UCSD-AML1 (cell line): ENCODE measurements at regions not wholly inside any gene's neighbourhood (a gene's known extent, or its start where the extent isn't known, plus 50 kb on each side); places are given as distances from the start of the nearest gene placed in this dataset.

Experiments
- DNase-seq: peaks from one replicate; lab custom pipeline; 2025; ENCODE audit not compliant: unreplicated experiment; lab: John Stamatoyannopoulos, UW

GRCh38 chr7:32428546-32428945 is 61.6 kb downstream of the LSM5 start:
- no peak for DNase-seq

GRCh38 chr7:32427769-32428291 is 62.4 kb downstream of the LSM5 start:
- DNase-seq, result peak; percentile 16

DNA sequence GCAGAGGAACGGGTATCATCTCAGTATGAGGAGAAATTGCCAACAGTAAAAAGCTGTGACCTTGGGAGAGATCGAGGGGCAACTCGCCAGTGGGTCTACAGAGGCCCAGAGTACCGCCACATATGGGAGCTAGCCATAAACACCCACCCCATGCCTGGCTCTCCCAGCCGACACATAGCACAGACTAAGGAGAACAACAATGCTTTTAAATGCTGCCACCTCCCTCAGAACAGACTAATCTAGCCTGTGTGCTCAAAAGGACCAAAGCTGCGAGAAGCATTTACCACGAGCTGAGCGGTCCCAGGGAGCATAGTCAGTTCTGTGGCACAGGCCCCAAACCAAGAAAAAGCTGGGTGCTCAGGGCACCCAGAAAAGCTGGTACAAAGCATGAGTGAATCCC is 73.3 kb downstream of the LSM5 start:
- no peak for DNase-seq

- DNase-seq, result no peak
Measured at GRCh38 chr7:32415936-32416335, 74.2 kb downstream of the LSM5 start.

- DNase-seq, result no peak
Measured at GRCh38 chr7:32415519-32415918, 74.7 kb downstream of the LSM5 start.

- no peak for DNase-seq
Measured at GRCh38 chr7:32412471-32412870, 77.7 kb downstream of the LSM5 start.

DNA sequence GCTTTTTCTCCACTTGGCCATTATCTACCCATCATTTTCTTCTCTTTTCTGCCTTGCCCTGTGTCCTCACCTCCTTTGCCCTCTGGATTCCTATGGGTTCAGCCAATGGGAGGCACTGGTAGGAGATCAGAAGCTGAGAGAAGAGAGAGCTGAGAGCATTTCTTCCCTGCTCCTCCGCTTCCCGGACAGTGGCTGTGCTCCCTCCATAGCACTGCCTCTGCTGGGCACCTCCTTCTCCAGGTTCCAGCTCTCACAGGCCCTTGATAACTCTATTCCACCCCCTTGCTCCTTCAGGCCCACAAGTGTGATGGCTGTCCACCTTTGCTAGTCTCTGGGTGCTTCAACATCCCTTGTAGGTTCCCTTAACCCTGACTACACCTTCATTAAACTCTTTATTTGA is 79.6 kb downstream of the LSM5 start:
- no peak for DNase-seq

GRCh38 chr7:32406386-32406785 is 83.8 kb downstream of the LSM5 start:
- no peak for DNase-seq

GRCh38 chr7:32403463-32404229 is 86.5 kb downstream of the LSM5 start:
- DNase-seq, result no peak

- DNase-seq, result no peak
Measured at GRCh38 chr7:32400676-32401075, 89.5 kb downstream of the LSM5 start.

DNA sequence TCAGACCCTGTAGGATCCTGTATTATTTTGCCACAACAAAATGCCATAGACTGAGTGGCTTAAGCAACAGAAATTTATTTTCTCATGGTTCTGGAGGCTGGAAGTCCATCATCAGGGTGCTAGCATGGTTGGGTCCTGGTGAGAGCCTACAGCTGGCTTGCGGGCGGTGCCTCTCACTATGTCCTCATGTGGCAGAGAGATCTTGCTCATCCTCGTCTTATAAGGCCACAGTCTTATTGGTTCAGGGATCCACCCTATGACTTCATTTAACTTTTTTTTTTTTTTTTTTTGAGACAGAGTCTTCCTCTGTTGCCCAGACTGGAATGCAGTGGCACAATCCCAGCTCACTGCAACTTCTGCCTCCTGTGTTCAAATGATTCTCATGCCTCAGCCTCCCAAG is 90.9 kb downstream of the LSM5 start:
- DNase-seq, result no peak

- DNase-seq, result no peak
Measured at GRCh38 chr7:32395168-32395567, 95.0 kb downstream of the LSM5 start.

DNA sequence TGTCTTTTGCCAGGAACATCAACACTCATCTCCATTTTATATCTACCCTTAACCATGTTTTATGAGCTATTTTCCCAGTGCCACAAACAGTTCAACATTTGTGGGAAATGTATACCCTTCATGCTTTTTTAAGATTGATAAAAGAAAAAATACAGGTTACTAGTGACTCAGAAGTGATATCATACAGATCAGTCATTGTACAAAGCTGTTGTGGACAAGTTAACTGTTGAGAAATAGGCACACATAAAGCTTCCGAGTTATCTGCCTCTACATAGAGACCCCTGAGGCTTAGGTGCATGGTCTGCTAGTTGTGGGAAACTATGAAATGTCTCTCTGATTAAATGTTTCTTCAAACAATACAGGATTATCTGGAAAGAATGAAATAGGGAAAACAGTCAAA is 96.3 kb downstream of the LSM5 start:
- DNase-seq, result no peak

DNA sequence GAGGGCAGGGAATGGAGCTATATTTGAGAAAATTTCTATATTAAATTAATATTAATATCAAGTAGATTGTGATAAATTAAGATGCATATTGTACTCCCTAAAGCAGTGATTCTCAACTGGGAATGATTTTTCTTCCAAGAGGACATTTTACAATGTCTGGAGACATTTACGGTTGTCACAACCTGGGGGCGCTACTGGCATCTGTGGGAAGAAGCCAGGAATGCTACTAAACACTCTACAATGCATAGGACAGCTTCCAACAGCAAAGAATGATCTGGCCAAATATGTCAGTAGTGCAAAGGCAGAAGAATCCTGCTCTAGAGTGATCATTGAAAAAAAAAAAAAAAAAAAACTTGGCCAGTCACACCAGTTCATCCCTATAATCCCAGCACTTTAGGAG is 100.0 kb downstream of the LSM5 start:
- no peak for DNase-seq

- no peak for DNase-seq
Measured at GRCh38 chr7:32385316-32385956, 104.7 kb downstream of the LSM5 start.

DNA sequence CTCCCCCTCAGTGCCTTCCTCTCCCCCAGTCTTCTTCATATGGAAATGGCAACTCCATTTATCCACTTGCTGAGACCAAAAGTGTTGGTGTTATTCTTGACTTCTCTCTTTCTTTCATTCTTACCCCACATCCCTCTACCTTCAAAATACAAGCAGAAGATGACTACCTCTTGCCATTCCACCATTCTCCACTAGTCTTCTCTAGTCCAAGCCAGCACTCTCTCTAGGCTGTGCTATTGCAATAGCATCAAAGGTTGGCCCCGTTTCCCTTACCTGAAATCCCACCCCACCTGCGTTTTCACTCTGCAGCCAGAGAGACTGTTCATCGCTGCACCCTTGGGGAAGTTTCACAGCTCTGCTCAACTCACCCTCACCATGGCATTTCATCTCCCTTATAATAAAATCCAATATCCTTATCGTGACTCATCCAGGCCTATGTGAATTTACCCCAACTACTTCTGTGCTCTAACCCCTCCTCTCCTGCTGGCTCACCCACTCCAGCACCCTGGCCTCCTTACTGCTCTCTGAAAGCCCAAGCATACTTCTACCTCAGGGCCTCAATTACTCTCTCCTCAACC is 109.1 kb downstream of the LSM5 start:
- no peak for DNase-seq

DNA sequence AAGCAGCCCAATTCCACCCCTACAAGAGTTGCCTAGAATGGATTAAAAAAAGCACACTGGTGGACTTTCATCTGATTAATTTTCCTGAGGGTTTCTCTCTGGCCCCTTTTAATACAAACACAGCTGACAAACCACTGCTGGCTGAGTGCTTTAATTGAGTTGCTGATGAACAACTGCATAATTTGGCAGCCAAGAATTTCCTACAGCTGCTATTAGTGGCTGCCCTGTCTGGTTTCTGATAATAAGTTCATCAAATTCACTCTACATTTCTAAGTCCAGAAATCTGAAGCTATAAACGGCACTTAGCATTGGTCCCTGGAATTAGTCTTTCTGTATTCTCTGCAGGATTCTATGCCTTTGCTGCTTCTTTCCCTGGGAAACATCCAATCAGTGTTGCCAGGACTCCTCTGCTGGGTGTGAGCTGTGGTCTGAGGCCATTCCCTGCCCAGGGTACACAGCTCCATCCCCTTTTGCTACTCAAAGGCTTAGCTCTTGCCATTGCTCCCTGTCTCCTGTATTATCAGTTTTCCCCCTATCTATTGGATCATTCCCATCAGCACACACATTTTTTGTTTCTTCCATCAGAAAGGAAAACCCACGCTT is 110.6 kb downstream of the LSM5 start:
- no peak for DNase-seq

DNA sequence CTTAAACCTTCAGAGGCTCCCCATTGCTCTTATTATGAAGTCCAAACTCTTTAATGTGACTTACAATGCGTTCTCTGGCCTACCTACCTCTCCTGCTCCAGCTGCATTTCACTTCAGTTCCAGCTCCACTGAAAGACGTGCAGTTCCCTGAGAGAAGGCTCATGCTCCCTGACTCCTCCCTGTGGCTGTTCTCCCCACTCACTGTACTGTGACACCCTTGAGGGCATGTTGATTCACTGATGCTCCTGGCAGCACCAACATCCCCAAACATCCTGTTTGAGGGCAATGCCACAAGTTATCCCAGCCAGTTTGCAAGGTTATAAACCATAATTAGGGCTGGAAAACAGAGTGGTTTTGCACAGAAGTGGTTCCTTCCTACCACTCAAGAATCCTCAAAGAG is 111.2 kb downstream of the LSM5 start:
- no peak for DNase-seq

GRCh38 chr7:32364581-32364980 is 125.6 kb downstream of the LSM5 start:
- no peak for DNase-seq

- DNase-seq, result no peak
Measured at GRCh38 chr7:32360127-32360526, 130.1 kb downstream of the LSM5 start.

DNA sequence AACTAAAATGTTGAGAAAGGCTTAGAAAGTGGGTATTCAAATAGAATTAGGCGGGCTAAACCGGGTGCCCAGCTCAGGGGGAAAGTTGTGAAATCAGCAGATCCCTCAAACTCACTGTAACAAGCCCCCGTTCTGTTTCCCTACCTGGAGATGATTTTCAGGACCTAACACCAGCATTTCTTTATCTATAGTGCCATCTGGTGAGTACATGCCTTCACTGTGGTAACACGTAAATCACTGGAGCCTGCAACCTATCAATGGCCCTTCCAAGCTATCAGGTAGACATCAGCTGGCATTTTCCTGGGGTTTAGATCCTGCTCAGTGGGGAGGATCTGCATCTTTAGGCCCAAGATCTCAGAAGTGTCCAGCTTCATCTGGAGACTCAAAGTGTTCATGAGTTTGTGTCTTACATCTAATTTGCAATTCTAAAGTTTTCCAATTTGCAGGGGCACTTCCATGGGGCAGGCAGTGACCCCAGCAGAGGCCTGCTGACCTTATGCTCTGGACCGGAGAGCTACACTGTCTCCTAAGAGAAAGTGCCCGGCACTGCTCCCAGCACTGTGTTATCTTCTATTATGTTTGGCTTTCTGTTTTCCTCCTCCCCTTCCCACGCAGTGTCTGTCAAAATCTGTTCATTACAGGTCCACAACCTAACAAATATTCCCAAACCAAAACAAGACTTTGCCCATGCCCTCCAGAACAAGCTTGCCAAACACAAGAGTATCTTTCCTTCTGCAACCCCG is 132.5 kb downstream of the LSM5 start:
- DNase-seq, result no peak
